Neural progenitor cell (in vitro differentiated cells): ENCODE measurements at regions not wholly inside any gene's neighbourhood (a gene's known extent, or its start where the extent isn't known, plus 50 kb on each side); places are given as distances from the start of the nearest gene placed in this dataset.

Experiments
- DNase-seq: peaks from one replicate; pipeline ENCODE4 v3.0.0-alpha.2; 2016; ENCODE audit warnings: low spot score
- H2AFZ ChIP-seq: fragments of 200-600 bp; sonication (generic); replicated peaks from 2 replicates; pipeline ENCODE4 v1.6.1; 2016; ENCODE audit warnings: antibody characterized with exemption
- H3F3A ChIP-seq: fragments of 200-600 bp; sonication (generic); 2 replicates; pipeline ENCODE4 v1.6.1; 2016; ENCODE audit warnings: antibody characterized with exemption, low read depth
- H3K27ac ChIP-seq: fragments of 200-600 bp; sonication (generic); 2 replicates; pipeline ENCODE4 v1.5.1; 2016; ENCODE audit warnings: mild to moderate bottlenecking
- H3K27me3 ChIP-seq: fragments of 200-600 bp; sonication (generic); 2 replicates; pipeline ENCODE4 v1.6.1; 2016; ENCODE audit warnings: mild to moderate bottlenecking, moderate library complexity
- H3K36me3 ChIP-seq: fragments of 200-600 bp; sonication (generic); 2 replicates; pipeline ENCODE4 v1.5.1; 2016
- H3K4me1 ChIP-seq: fragments of 200-600 bp; sonication (generic); 2 replicates; pipeline ENCODE4 v1.6.1; 2016; ENCODE audit warnings: mixed run types
- H3K4me2 ChIP-seq: fragments of 200-600 bp; sonication (generic); 2 replicates; pipeline ENCODE4 v1.6.1; 2016
- H3K4me3 ChIP-seq: fragments of 200-600 bp; sonication (generic); 2 replicates; pipeline ENCODE4 v1.5.1; 2016
- H3K79me2 ChIP-seq: fragments of 200-600 bp; sonication (generic); 2 replicates; pipeline ENCODE4 v1.6.1; 2016; ENCODE audit warnings: low read depth
- H3K9ac ChIP-seq: fragments of 200-600 bp; sonication (generic); 2 replicates; pipeline ENCODE4 v1.6.1; 2016
- H3K9me3 ChIP-seq: fragments of 200-600 bp; sonication (generic); 2 replicates; pipeline ENCODE4 v1.5.1; 2016; ENCODE audit warnings: low read depth
- H4K20me1 ChIP-seq: fragments of 200-600 bp; sonication (generic); 2 replicates; pipeline ENCODE4 v1.6.1; 2016; ENCODE audit warnings: low read depth
- H3K27ac Mint-ChIP-seq: 3 replicates; pipeline ENCODE4 v1.8.0; 2021; ENCODE audit warnings: mixed read lengths
- H3K27me3 Mint-ChIP-seq: 2 replicates; pipeline ENCODE4 v1.8.0; 2022; ENCODE audit warnings: low read depth, mild to moderate bottlenecking, inconsistent platforms, moderate library complexity, mixed read lengths; ENCODE audit not compliant: insufficient read depth
- H3K36me3 Mint-ChIP-seq: 3 replicates; pipeline ENCODE4 v1.8.0; 2021; ENCODE audit warnings: mixed read lengths
- H3K4me1 Mint-ChIP-seq: 3 replicates; pipeline ENCODE4 v1.8.0; 2021; ENCODE audit warnings: mixed read lengths
- H3K4me3 Mint-ChIP-seq: 3 replicates; pipeline ENCODE4 v1.8.0; 2021; ENCODE audit warnings: mild to moderate bottlenecking, moderate library complexity, mixed read lengths
- H3K9me3 Mint-ChIP-seq: 3 replicates; pipeline ENCODE4 v1.8.0; 2020; ENCODE audit warnings: mixed read lengths
- CTCF ChIP-seq: fragments of 200-600 bp; sonication (generic); IDR thresholded peaks from 2 replicates; pipeline ENCODE4 v1.5.1; 2017; ENCODE audit warnings: antibody characterized with exemption, mild to moderate bottlenecking
- EZH2 ChIP-seq: fragments of 200-600 bp; sonication (generic); IDR thresholded peaks from 2 replicates; pipeline ENCODE4 v1.6.1; 2017; ENCODE audit warnings: antibody characterized with exemption, mild to moderate bottlenecking, moderate library complexity
- EZH2phosphoT487 ChIP-seq: fragments of 200-600 bp; sonication (generic); IDR thresholded peaks from 2 replicates; pipeline ENCODE4 v1.6.1; 2017; ENCODE audit warnings: antibody characterized with exemption

- Mint-ChIP-seq H3K36me3 (no peaks in the 10 kb centered on the region), H3K9me3 (no peaks in the 10 kb centered on the region), H3K4me3 (no peak overlapping the region), H3K27ac (no peak overlapping the region), H3K4me1 (no peaks in the 10 kb centered on the region), H3K27me3 (no peaks in the 10 kb centered on the region)
- TF ChIP-seq EZH2 = no peak
- no peak for TF ChIP-seq EZH2phosphoT487
- TF ChIP-seq CTCF = no peak
- no peak for DNase-seq
- Histone ChIP-seq H3K9ac (no peak overlapping the region), H3F3A (no peaks in the 10 kb centered on the region), H4K20me1 (no peaks in the 10 kb centered on the region), H2AFZ (no peak overlapping the region), H3K4me1 (peaks cover 10% of the 10 kb centered on the region), H3K4me3 (no peak overlapping the region), H3K27me3 (no peaks in the 10 kb centered on the region), H3K36me3 (no peaks in the 10 kb centered on the region), H3K4me2 (no peak overlapping the region), H3K9me3 (no peaks in the 10 kb centered on the region), H3K27ac (no peak overlapping the region), H3K79me2 (no peaks in the 10 kb centered on the region)
Measured at GRCh38 chr6:145400508-145400907, 334.8 kb downstream of the EPM2A start.

GRCh38 chr6:145405006-145405551 is 330.2 kb downstream of the EPM2A start:
- no peak overlapping the region for H3K27ac ChIP-seq
- H3K4me3 ChIP-seq = no peak overlapping the region
- H3K4me1 Mint-ChIP-seq = peaks cover 5% of the 10 kb centered on the region
- no peaks in the 10 kb centered on the region for H3K27me3 ChIP-seq
- DNase-seq = no peak
- H3K4me3 Mint-ChIP-seq = no peak overlapping the region
- H3K9me3 ChIP-seq = no peaks in the 10 kb centered on the region
- H3K9ac ChIP-seq = no peak overlapping the region
- H3K36me3 ChIP-seq = no peaks in the 10 kb centered on the region
- H3K36me3 Mint-ChIP-seq = no peaks in the 10 kb centered on the region
- H3F3A ChIP-seq = no peaks in the 10 kb centered on the region
- H3K27me3 Mint-ChIP-seq = no peaks in the 10 kb centered on the region
- TF ChIP-seq CTCF (no peak), EZH2 (no peak), EZH2phosphoT487 (no peak)
- no peak overlapping the region for H3K27ac Mint-ChIP-seq
- H3K79me2 ChIP-seq = no peaks in the 10 kb centered on the region
- H3K4me1 ChIP-seq = peaks cover 9% of the 10 kb centered on the region
- no peak overlapping the region for H2AFZ ChIP-seq
- H3K4me2 ChIP-seq = no peak overlapping the region
- no peaks in the 10 kb centered on the region for H4K20me1 ChIP-seq
- no peaks in the 10 kb centered on the region for H3K9me3 Mint-ChIP-seq

- H3K4me2 ChIP-seq = no peak overlapping the region
- no peaks in the 10 kb centered on the region for H3K27me3 ChIP-seq
- H3K4me1 Mint-ChIP-seq = peaks cover 5% of the 10 kb centered on the region
- no peaks in the 10 kb centered on the region for H3K9me3 Mint-ChIP-seq
- no peaks in the 10 kb centered on the region for H4K20me1 ChIP-seq
- peaks cover 5% of the 10 kb centered on the region for H3K4me1 ChIP-seq
- TF ChIP-seq EZH2phosphoT487 (no peak), CTCF (no peak), EZH2 (no peak)
- H3K36me3 Mint-ChIP-seq = no peaks in the 10 kb centered on the region
- H2AFZ ChIP-seq = no peak overlapping the region
- no peaks in the 10 kb centered on the region for H3K9me3 ChIP-seq
- DNase-seq = no peak
- H3F3A ChIP-seq = no peaks in the 10 kb centered on the region
- H3K36me3 ChIP-seq = no peaks in the 10 kb centered on the region
- H3K4me3 Mint-ChIP-seq = no peak overlapping the region
- no peak overlapping the region for H3K27ac ChIP-seq
- no peak overlapping the region for H3K9ac ChIP-seq
- H3K27me3 Mint-ChIP-seq = no peaks in the 10 kb centered on the region
- no peak overlapping the region for H3K4me3 ChIP-seq
- no peak overlapping the region for H3K27ac Mint-ChIP-seq
- no peaks in the 10 kb centered on the region for H3K79me2 ChIP-seq
Measured at GRCh38 chr6:145406783-145407182, 328.5 kb downstream of the EPM2A start.
